ENCODE measurements at regions not wholly inside any gene's neighbourhood (a gene's known extent, or its start where the extent isn't known, plus 50 kb on each side); places are given as distances from the start of the nearest gene placed in this dataset.

- no peak for ATAC-seq
- DNase-seq (ENCODE audit: low read depth, low spot score) = no peak
- in situ Hi-C loops (cut with HindIII; ENCODE audit: low pct_unique_long_range_greater_than_20kb, low sequenced_read_pairs) (no loop called here), intact Hi-C loops (cut with micrococcal nuclease; ENCODE audit: unreplicated experiment) (no loop called here)
- H3K27ac ChIP-seq (ENCODE audit: low read length) = no peak overlapping the region
- H3K4me1 ChIP-seq (ENCODE audit: control insufficient read depth, insufficient read depth, low read length) = no peaks in the 10 kb centered on the region
- H3K36me3 ChIP-seq (ENCODE audit: control insufficient read depth, insufficient read depth, low read length) = no peaks in the 10 kb centered on the region
- no TSS peak for BruUV-seq (replicated peaks)
- CTCF ChIA-PET = no interaction called here
- H3K27me3 ChIP-seq (ENCODE audit: control insufficient read depth, insufficient read depth, low read length) = no peaks in the 10 kb centered on the region
- H3K9me3 ChIP-seq (ENCODE audit: control insufficient read depth, insufficient read depth, low read depth, low read length) = no peaks in the 10 kb centered on the region
- no peak overlapping the region for H3K4me3 ChIP-seq (ENCODE audit: low read depth in 2 of 2, low read length in 2 of 2)
- POLR2A ChIA-PET = no interaction called here
- TF ChIP-seq CTCF (IDR thresholded peaks at IDR 0.05) (no peak), POLR2AphosphoS5 (IDR thresholded peaks at IDR 0.05; ENCODE audit: low read depth, low read length) (no peak), TCF7L2 (IDR thresholded peaks at IDR 0.05; ENCODE audit: low read depth, low read length) (no peak), REST (IDR thresholded peaks at IDR 0.05; ENCODE audit: insufficient read depth in 1 of 2, low read depth in 2 of 2, low read length in 1 of 2) (no peak), SIN3A (IDR thresholded peaks at IDR 0.05; ENCODE audit: borderline replicate concordance, insufficient read depth, low read depth, low read length) (no peak)
Measured at GRCh38 chr16:79777679-79778078, 177.1 kb upstream of the MAF start.

- no peaks in the 10 kb centered on the region for H3K4me1 ChIP-seq (ENCODE audit: control insufficient read depth, insufficient read depth, low read length)
- TF ChIP-seq SIN3A (IDR thresholded peaks at IDR 0.05; ENCODE audit: borderline replicate concordance, insufficient read depth, low read depth, low read length) (no peak), CTCF (IDR thresholded peaks at IDR 0.05) (no peak), REST (IDR thresholded peaks at IDR 0.05; ENCODE audit: insufficient read depth in 1 of 2, low read depth in 2 of 2, low read length in 1 of 2) (no peak), TCF7L2 (IDR thresholded peaks at IDR 0.05; ENCODE audit: low read depth, low read length) (no peak), POLR2AphosphoS5 (IDR thresholded peaks at IDR 0.05; ENCODE audit: low read depth, low read length) (no peak)
- CTCF ChIA-PET = interaction anchor here (0.6 kb wide), 1 partner anchor 20 kb away, joined by 9 read pairs; no protein-coding TSS in a partner anchor
- DNase-seq (ENCODE audit: low read depth, low spot score) (no peak), ATAC-seq (no peak)
- in situ Hi-C loops (cut with HindIII; ENCODE audit: low pct_unique_long_range_greater_than_20kb, low sequenced_read_pairs) = no loop called here
- POLR2A ChIA-PET = no interaction called here
- no peaks in the 10 kb centered on the region for H3K36me3 ChIP-seq (ENCODE audit: control insufficient read depth, insufficient read depth, low read length)
- H3K27ac ChIP-seq (ENCODE audit: low read length) = no peak overlapping the region
- no peak overlapping the region for H3K4me3 ChIP-seq (ENCODE audit: low read depth in 2 of 2, low read length in 2 of 2)
- H3K27me3 ChIP-seq (ENCODE audit: control insufficient read depth, insufficient read depth, low read length) = no peaks in the 10 kb centered on the region
- intact Hi-C loops (cut with micrococcal nuclease; ENCODE audit: unreplicated experiment) = no loop called here
- no TSS peak for BruUV-seq (replicated peaks)
- H3K9me3 ChIP-seq (ENCODE audit: control insufficient read depth, insufficient read depth, low read depth, low read length) = no peaks in the 10 kb centered on the region
Measured at GRCh38 chr16:79776243-79776847, 175.8 kb upstream of the MAF start.
